GM23338 (cell line): ENCODE measurements at regions not wholly inside any gene's neighbourhood (a gene's known extent, or its start where the extent isn't known, plus 50 kb on each side); places are given as distances from the start of the nearest gene placed in this dataset.

Experiments
- ATAC-seq: fragments of 200-7000 bp; cut with Tn5 transposase; 3 replicates; pipeline ENCODE4 v1.9.1; 2020
- DNase-seq: peaks from one replicate; pipeline ENCODE4 v3.0.0-alpha.2; 2015; ENCODE audit warnings: low spot score
- H2AFZ ChIP-seq: fragments of 200-600 bp; sonication (generic); 2 replicates; pipeline ENCODE4 v1.8.0; 2016; ENCODE audit warnings: antibody characterized with exemption, mild to moderate bottlenecking, moderate library complexity
- H3F3A ChIP-seq: fragments of 200-600 bp; sonication (generic); replicated peaks from 2 replicates; pipeline ENCODE4 v1.8.0; 2017; ENCODE audit warnings: antibody characterized with exemption, mixed run types, low read depth
- H3K27ac ChIP-seq: fragments of 200-600 bp; sonication (generic); 2 replicates; pipeline ENCODE4 v1.6.1; 2016; ENCODE audit warnings: low read depth
- H3K27me3 ChIP-seq: fragments of 200-600 bp; sonication (generic); 2 replicates; pipeline ENCODE4 v1.8.0; 2016; ENCODE audit warnings: mild to moderate bottlenecking, mixed run types, moderate library complexity; ENCODE audit not compliant: insufficient read depth
- H3K36me3 ChIP-seq: fragments of 200-600 bp; sonication (generic); 2 replicates; pipeline ENCODE4 v1.8.0; 2016; ENCODE audit warnings: mild to moderate bottlenecking; ENCODE audit not compliant: insufficient read depth
- H3K4me1 ChIP-seq: fragments of 200-600 bp; sonication (generic); 2 replicates; pipeline ENCODE4 v1.8.0; 2016; ENCODE audit warnings: mild to moderate bottlenecking, moderate library complexity; ENCODE audit not compliant: insufficient read depth
- H3K4me2 ChIP-seq: fragments of 200-600 bp; sonication (generic); 2 replicates; pipeline ENCODE4 v1.7.1; 2017; ENCODE audit warnings: mixed run types
- H3K4me3 ChIP-seq: fragments of 200-600 bp; sonication (generic); 2 replicates; pipeline ENCODE4 v1.6.1; 2016; ENCODE audit warnings: mixed run types
- H3K79me2 ChIP-seq: fragments of 200-600 bp; sonication (generic); replicated peaks from 2 replicates; pipeline ENCODE4 v1.8.0; 2017; ENCODE audit warnings: mild to moderate bottlenecking; ENCODE audit not compliant: insufficient read depth
- H3K9me2 ChIP-seq: fragments of 200-600 bp; sonication (generic); 2 replicates; pipeline ENCODE4 v1.8.0; 2017; ENCODE audit not compliant: insufficient read depth
- H4K20me1 ChIP-seq: fragments of 200-600 bp; sonication (generic); replicated peaks from 2 replicates; pipeline ENCODE4 v1.8.0; 2017; ENCODE audit warnings: mild to moderate bottlenecking; ENCODE audit not compliant: insufficient read depth
- H3K27ac Mint-ChIP-seq: 2 replicates; pipeline ENCODE4 v1.8.0; 2020; ENCODE audit warnings: inconsistent platforms, mild to moderate bottlenecking, moderate library complexity, mixed read lengths
- H3K27me3 Mint-ChIP-seq: 3 replicates; pipeline ENCODE4 v1.8.0; 2022; ENCODE audit warnings: low read depth, mild to moderate bottlenecking, moderate library complexity, mixed read lengths, inconsistent platforms; ENCODE audit not compliant: insufficient read depth, poor library complexity
- H3K36me3 Mint-ChIP-seq: 3 replicates; pipeline ENCODE4 v1.8.0; 2021; ENCODE audit warnings: low read depth, mild to moderate bottlenecking, inconsistent platforms, moderate library complexity, mixed read lengths
- H3K4me1 Mint-ChIP-seq: 3 replicates; pipeline ENCODE4 v1.8.0; 2020; ENCODE audit warnings: mild to moderate bottlenecking, inconsistent platforms, mixed read lengths
- H3K4me3 Mint-ChIP-seq: 3 replicates; pipeline ENCODE4 v1.8.0; 2021; ENCODE audit warnings: moderate library complexity, mild to moderate bottlenecking, inconsistent platforms, mixed read lengths
- H3K9me3 Mint-ChIP-seq: 3 replicates; pipeline ENCODE4 v1.8.0; 2020; ENCODE audit warnings: moderate library complexity, mild to moderate bottlenecking, inconsistent platforms, mixed read lengths
- CREB1 ChIP-seq: fragments of 250-450 bp; sonication (Bioruptor Pico); IDR thresholded peaks from 2 replicates; pipeline ENCODE4 v1.5.0; 2020; ENCODE audit warnings: low read depth, mild to moderate bottlenecking, moderate library complexity
- EZH2 ChIP-seq: fragments of 200-600 bp; sonication (generic); IDR thresholded peaks from one replicate; pipeline ENCODE4 v1.8.0; 2017; ENCODE audit warnings: antibody characterized with exemption, mild to moderate bottlenecking, low read depth; ENCODE audit not compliant: unreplicated experiment
- EZH2phosphoT487 ChIP-seq: fragments of 200-600 bp; sonication (generic); IDR thresholded peaks from one replicate; pipeline ENCODE4 v1.8.1; 2018; ENCODE audit warnings: antibody characterized with exemption; ENCODE audit not compliant: unreplicated experiment
- JUNB ChIP-seq: IDR thresholded peaks from one replicate; pipeline ENCODE4 v1.6.1; 2016; ENCODE audit warnings: antibody characterized with exemption; ENCODE audit not compliant: unreplicated experiment
- NANOG ChIP-seq: IDR thresholded peaks from 2 replicates; pipeline ENCODE4 v1.6.1; 2016; ENCODE audit warnings: antibody characterized with exemption, borderline replicate concordance
- POLR2AphosphoS5 ChIP-seq: IDR thresholded peaks from 2 replicates; pipeline ENCODE4 v1.6.1; 2016; ENCODE audit warnings: antibody characterized with exemption, low read depth
- STAT1 ChIP-seq: IDR thresholded peaks from one replicate; pipeline ENCODE4 v1.6.1; 2016; ENCODE audit warnings: antibody characterized with exemption; ENCODE audit not compliant: unreplicated experiment
- ZNF114 ChIP-seq: fragments of 250-450 bp; sonication (Bioruptor Pico); IDR thresholded peaks from 2 replicates; pipeline ENCODE4 v1.5.0; 2020; ENCODE audit warnings: mild to moderate bottlenecking, moderate library complexity
- ZNF331 ChIP-seq: fragments of 250-450 bp; sonication (Bioruptor Pico); IDR thresholded peaks from 2 replicates; pipeline ENCODE4 v1.5.0; 2020; ENCODE audit warnings: low read depth, mild to moderate bottlenecking, moderate library complexity
- TF ChIP-seq, protein P1 (sequence below): fragments of 250-450 bp; sonication (Bioruptor Pico); IDR thresholded peaks from 2 replicates; pipeline ENCODE4 v1.5.0; 2020; ENCODE audit warnings: mild to moderate bottlenecking, moderate library complexity
- TF ChIP-seq, protein P2 (sequence below): IDR thresholded peaks from 2 replicates; pipeline ENCODE4 v1.6.1; 2016; ENCODE audit warnings: antibody characterized with exemption
- TF ChIP-seq, protein P3 (sequence below), 2 experiments: fragments of 200-600 bp in 1 of 2; sonication (generic) in 1 of 2; conservative IDR thresholded peaks; 2 replicates each; pipeline versions ENCODE4 v1.5.1 to v1.6.1; 2016 to 2017; ENCODE audit warnings: antibody characterized with exemption in 2 of 2, low read depth in 2 of 2, mild to moderate bottlenecking in 2 of 2, moderate library complexity in 1 of 2
- TF ChIP-seq, protein P4 (sequence below): IDR thresholded peaks from one replicate; pipeline ENCODE4 v1.6.1; 2018; ENCODE audit warnings: antibody characterized with exemption; ENCODE audit not compliant: unreplicated experiment

DNA sequence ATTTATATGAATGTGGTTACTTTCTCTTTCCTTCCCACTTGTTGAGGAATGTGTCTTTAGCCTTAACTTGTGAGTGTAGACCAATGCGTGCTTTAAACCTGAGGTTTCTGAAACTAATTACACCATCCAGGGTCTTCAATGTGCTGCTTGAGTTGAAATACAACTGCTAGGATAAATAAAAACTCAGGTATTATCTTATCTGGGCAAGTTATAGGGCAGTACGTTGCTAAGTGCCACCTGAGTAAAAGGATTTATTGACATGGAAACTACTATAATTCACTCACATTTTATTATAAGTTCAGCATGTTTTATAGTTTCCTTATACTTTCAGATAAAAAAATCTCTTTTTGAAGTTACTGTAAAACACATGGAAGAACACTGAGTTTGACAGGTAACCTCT is 1136.8 kb upstream of the NUDT12 start (continued):
- TF ChIP-seq, protein P1, sequence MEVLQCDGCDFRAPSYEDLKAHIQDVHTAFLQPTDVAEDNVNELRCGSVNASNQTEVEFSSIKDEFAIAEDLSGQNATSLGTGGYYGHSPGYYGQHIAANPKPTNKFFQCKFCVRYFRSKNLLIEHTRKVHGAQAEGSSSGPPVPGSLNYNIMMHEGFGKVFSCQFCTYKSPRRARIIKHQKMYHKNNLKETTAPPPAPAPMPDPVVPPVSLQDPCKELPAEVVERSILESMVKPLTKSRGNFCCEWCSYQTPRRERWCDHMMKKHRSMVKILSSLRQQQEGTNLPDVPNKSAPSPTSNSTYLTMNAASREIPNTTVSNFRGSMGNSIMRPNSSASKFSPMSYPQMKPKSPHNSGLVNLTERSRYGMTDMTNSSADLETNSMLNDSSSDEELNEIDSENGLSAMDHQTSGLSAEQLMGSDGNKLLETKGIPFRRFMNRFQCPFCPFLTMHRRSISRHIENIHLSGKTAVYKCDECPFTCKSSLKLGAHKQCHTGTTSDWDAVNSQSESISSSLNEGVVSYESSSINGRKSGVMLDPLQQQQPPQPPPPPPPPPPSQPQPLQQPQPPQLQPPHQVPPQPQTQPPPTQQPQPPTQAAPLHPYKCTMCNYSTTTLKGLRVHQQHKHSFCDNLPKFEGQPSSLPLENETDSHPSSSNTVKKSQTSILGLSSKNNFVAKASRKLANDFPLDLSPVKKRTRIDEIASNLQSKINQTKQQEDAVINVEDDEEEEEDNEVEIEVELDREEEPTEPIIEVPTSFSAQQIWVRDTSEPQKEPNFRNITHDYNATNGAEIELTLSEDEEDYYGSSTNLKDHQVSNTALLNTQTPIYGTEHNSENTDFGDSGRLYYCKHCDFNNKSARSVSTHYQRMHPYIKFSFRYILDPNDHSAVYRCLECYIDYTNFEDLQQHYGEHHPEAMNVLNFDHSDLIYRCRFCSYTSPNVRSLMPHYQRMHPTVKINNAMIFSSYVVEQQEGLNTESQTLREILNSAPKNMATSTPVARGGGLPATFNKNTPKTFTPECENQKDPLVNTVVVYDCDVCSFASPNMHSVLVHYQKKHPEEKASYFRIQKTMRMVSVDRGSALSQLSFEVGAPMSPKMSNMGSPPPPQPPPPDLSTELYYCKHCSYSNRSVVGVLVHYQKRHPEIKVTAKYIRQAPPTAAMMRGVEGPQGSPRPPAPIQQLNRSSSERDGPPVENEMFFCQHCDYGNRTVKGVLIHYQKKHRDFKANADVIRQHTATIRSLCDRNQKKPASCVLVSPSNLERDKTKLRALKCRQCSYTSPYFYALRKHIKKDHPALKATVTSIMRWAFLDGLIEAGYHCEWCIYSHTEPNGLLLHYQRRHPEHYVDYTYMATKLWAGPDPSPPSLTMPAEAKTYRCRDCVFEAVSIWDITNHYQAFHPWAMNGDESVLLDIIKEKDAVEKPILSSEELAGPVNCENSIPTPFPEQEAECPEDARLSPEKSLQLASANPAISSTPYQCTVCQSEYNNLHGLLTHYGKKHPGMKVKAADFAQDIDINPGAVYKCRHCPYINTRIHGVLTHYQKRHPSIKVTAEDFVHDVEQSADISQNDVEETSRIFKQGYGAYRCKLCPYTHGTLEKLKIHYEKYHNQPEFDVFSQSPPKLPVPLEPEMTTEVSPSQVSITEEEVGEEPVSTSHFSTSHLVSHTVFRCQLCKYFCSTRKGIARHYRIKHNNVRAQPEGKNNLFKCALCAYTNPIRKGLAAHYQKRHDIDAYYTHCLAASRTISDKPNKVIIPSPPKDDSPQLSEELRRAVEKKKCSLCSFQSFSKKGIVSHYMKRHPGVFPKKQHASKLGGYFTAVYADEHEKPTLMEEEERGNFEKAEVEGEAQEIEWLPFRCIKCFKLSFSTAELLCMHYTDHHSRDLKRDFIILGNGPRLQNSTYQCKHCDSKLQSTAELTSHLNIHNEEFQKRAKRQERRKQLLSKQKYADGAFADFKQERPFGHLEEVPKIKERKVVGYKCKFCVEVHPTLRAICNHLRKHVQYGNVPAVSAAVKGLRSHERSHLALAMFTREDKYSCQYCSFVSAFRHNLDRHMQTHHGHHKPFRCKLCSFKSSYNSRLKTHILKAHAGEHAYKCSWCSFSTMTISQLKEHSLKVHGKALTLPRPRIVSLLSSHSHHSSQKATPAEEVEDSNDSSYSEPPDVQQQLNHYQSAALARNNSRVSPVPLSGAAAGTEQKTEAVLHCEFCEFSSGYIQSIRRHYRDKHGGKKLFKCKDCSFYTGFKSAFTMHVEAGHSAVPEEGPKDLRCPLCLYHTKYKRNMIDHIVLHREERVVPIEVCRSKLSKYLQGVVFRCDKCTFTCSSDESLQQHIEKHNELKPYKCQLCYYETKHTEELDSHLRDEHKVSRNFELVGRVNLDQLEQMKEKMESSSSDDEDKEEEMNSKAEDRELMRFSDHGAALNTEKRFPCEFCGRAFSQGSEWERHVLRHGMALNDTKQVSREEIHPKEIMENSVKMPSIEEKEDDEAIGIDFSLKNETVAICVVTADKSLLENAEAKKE (CRISPR knock-in tag), result no peak
- TF ChIP-seq, protein P2, sequence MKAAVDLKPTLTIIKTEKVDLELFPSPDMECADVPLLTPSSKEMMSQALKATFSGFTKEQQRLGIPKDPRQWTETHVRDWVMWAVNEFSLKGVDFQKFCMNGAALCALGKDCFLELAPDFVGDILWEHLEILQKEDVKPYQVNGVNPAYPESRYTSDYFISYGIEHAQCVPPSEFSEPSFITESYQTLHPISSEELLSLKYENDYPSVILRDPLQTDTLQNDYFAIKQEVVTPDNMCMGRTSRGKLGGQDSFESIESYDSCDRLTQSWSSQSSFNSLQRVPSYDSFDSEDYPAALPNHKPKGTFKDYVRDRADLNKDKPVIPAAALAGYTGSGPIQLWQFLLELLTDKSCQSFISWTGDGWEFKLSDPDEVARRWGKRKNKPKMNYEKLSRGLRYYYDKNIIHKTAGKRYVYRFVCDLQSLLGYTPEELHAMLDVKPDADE, result no peak
- TF ChIP-seq CREB1 (CRISPR knock-in tag), result no peak
- TF ChIP-seq EZH2, result no peak
- TF ChIP-seq ZNF331, result no peak

DNA sequence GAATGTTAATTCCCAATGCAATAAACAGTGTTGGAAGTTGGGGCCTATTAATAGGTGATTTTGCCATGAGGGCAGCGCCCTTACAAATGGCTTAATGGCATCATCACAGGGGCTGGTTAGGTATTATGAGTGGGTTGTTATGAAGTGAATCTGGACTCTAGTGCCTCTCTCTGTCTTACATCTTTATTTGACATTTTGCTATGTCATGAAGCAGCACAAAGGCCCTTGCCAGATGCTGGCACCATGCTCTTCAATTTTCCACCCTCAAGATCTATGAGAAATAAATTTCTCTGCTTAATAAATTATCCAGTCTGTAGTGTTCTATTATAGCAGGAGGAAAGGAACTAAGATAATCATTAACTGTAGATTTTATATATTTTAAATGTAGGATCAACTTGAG is 1098.7 kb upstream of the NUDT12 start:
- Histone ChIP-seq H3K36me3 (no peaks in the 10 kb centered on the region), H4K20me1 (no peaks in the 10 kb centered on the region), H2AFZ (no peak overlapping the region), H3K4me1 (no peaks in the 10 kb centered on the region), H3K4me2 (no peak overlapping the region), H3F3A (no peaks in the 10 kb centered on the region), H3K27ac (no peak overlapping the region), H3K9me2 (no peaks in the 10 kb centered on the region), H3K79me2 (no peaks in the 10 kb centered on the region), H3K27me3 (no peaks in the 10 kb centered on the region), H3K4me3 (no peak overlapping the region)
- DNase-seq (no peak), ATAC-seq (no peak)
- no peak overlapping the region for H3K27ac Mint-ChIP-seq
- H3K36me3 Mint-ChIP-seq, result no peaks in the 10 kb centered on the region
- no peak overlapping the region for H3K4me3 Mint-ChIP-seq
- no peaks in the 10 kb centered on the region for H3K4me1 Mint-ChIP-seq
- peaks cover 3% of the 10 kb centered on the region; the same call in 1 of the 3 replicates for H3K9me3 Mint-ChIP-seq
- H3K27me3 Mint-ChIP-seq, result no peaks in the 10 kb centered on the region
- TF ChIP-seq POLR2AphosphoS5, result no peak
- TF ChIP-seq JUNB, result no peak
- no peak for TF ChIP-seq EZH2
- TF ChIP-seq, protein P2, result no peak
- no peak for TF ChIP-seq STAT1
- TF ChIP-seq, protein P3, sequence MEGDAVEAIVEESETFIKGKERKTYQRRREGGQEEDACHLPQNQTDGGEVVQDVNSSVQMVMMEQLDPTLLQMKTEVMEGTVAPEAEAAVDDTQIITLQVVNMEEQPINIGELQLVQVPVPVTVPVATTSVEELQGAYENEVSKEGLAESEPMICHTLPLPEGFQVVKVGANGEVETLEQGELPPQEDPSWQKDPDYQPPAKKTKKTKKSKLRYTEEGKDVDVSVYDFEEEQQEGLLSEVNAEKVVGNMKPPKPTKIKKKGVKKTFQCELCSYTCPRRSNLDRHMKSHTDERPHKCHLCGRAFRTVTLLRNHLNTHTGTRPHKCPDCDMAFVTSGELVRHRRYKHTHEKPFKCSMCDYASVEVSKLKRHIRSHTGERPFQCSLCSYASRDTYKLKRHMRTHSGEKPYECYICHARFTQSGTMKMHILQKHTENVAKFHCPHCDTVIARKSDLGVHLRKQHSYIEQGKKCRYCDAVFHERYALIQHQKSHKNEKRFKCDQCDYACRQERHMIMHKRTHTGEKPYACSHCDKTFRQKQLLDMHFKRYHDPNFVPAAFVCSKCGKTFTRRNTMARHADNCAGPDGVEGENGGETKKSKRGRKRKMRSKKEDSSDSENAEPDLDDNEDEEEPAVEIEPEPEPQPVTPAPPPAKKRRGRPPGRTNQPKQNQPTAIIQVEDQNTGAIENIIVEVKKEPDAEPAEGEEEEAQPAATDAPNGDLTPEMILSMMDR (conservative IDR thresholded peaks at IDR 0.05; ENCODE audit: low read depth in 2 of 2), result no peak
- TF ChIP-seq NANOG, result no peak
- no peak for TF ChIP-seq EZH2phosphoT487
- TF ChIP-seq, protein P4, sequence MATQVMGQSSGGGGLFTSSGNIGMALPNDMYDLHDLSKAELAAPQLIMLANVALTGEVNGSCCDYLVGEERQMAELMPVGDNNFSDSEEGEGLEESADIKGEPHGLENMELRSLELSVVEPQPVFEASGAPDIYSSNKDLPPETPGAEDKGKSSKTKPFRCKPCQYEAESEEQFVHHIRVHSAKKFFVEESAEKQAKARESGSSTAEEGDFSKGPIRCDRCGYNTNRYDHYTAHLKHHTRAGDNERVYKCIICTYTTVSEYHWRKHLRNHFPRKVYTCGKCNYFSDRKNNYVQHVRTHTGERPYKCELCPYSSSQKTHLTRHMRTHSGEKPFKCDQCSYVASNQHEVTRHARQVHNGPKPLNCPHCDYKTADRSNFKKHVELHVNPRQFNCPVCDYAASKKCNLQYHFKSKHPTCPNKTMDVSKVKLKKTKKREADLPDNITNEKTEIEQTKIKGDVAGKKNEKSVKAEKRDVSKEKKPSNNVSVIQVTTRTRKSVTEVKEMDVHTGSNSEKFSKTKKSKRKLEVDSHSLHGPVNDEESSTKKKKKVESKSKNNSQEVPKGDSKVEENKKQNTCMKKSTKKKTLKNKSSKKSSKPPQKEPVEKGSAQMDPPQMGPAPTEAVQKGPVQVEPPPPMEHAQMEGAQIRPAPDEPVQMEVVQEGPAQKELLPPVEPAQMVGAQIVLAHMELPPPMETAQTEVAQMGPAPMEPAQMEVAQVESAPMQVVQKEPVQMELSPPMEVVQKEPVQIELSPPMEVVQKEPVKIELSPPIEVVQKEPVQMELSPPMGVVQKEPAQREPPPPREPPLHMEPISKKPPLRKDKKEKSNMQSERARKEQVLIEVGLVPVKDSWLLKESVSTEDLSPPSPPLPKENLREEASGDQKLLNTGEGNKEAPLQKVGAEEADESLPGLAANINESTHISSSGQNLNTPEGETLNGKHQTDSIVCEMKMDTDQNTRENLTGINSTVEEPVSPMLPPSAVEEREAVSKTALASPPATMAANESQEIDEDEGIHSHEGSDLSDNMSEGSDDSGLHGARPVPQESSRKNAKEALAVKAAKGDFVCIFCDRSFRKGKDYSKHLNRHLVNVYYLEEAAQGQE, result no peak
- no peak for TF ChIP-seq ZNF114
